ENCODE measurements at regions not wholly inside any gene's neighbourhood (a gene's known extent, or its start where the extent isn't known, plus 50 kb on each side); places are given as distances from the start of the nearest gene placed in this dataset.
"Not testable (repeated sequence)": the region's sequence is repeated elsewhere in the genome, so short reads cannot be mapped to it uniquely, and the experiment has no call there.

DNA sequence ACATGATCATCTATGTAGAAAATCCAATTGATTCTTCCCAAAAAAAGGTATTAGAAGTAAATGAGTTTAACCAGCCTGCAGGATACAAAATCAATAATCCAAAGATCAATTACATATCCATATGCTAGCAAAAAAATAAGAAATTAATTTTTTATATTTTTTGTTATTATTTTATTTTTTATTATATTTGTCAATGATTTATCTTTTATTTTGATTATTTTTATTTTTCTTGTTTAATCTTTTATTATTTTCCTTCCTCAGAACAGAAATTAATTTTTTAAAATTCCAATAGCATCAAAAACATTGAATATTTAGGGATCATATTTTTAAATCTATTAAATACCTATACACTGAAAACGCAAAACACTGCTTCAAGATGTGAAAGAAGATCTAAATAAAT is 331.2 kb downstream of the PLPP3 start:
- peaks cover 22% of the 10 kb centered on the region for H3K4me1 Mint-ChIP-seq
- Histone ChIP-seq H3K4me1 (peaks cover 21% of the 10 kb centered on the region), H2AFZ (replicated peaks) (no peak overlapping the region), H3K27me3 (no peaks in the 10 kb centered on the region), H3F3A (ENCODE audit: low read depth) (peaks cover 9% of the 10 kb centered on the region), H3K9ac (no peak overlapping the region), H3K79me2 (ENCODE audit: low read depth) (no peaks in the 10 kb centered on the region), H3K4me3 (no peak overlapping the region), H3K4me2 (no peak overlapping the region), H3K27ac (no peak overlapping the region), H3K9me3 (ENCODE audit: low read depth) (no peaks in the 10 kb centered on the region), H3K36me3 (no peaks in the 10 kb centered on the region), H4K20me1 (ENCODE audit: low read depth) (no peaks in the 10 kb centered on the region)
- peaks cover 11% of the 10 kb centered on the region for H3K9me3 Mint-ChIP-seq
- no peak overlapping the region for H3K27ac Mint-ChIP-seq
- TF ChIP-seq EZH2 (IDR thresholded peaks at IDR 0.05) = no peak
- TF ChIP-seq, protein P1, sequence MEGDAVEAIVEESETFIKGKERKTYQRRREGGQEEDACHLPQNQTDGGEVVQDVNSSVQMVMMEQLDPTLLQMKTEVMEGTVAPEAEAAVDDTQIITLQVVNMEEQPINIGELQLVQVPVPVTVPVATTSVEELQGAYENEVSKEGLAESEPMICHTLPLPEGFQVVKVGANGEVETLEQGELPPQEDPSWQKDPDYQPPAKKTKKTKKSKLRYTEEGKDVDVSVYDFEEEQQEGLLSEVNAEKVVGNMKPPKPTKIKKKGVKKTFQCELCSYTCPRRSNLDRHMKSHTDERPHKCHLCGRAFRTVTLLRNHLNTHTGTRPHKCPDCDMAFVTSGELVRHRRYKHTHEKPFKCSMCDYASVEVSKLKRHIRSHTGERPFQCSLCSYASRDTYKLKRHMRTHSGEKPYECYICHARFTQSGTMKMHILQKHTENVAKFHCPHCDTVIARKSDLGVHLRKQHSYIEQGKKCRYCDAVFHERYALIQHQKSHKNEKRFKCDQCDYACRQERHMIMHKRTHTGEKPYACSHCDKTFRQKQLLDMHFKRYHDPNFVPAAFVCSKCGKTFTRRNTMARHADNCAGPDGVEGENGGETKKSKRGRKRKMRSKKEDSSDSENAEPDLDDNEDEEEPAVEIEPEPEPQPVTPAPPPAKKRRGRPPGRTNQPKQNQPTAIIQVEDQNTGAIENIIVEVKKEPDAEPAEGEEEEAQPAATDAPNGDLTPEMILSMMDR (IDR thresholded peaks at IDR 0.05) = no peak
- peaks cover 5% of the 10 kb centered on the region for H3K27me3 Mint-ChIP-seq (ENCODE audit: insufficient read depth, low read depth)
- H3K4me3 Mint-ChIP-seq = no peak overlapping the region
- H3K36me3 Mint-ChIP-seq = peaks cover 2% of the 10 kb centered on the region
- DNase-seq (ENCODE audit: low spot score) = no peak

DNA sequence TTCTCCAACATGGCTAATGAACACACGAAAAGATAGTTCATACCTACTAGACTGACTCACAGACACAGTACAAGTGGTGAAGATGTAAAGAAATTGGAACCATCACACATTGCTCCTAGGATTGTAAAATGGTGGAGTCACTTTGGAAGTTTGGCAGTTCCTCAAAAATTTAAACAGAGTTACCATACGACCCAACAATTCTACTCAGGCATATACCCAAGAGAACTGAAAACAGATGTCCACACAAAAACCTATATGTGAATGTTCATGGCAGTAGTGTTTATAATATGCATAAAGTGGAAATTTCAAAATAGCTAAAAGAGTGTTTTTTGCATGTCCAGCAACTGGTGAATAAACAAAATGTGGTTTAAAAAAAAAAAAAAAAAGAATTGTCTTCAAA is 332.6 kb downstream of the PLPP3 start:
- Mint-ChIP-seq H3K4me1 (peaks cover 22% of the 10 kb centered on the region), H3K27ac (peak overlapping the region; percentile 18), H3K9me3 (peaks cover 17% of the 10 kb centered on the region)
- not testable (repeated sequence) for H3K36me3 ChIP-seq; H3F3A ChIP-seq (ENCODE audit: low read depth); H3K9ac ChIP-seq; H2AFZ ChIP-seq (replicated peaks); H3K4me2 ChIP-seq; H3K79me2 ChIP-seq (ENCODE audit: low read depth); DNase-seq (ENCODE audit: low spot score); H3K9me3 ChIP-seq (ENCODE audit: low read depth); H4K20me1 ChIP-seq (ENCODE audit: low read depth); H3K4me3 ChIP-seq; H3K27me3 Mint-ChIP-seq (ENCODE audit: insufficient read depth, low read depth); H3K27ac ChIP-seq; H3K27me3 ChIP-seq; H3K4me3 Mint-ChIP-seq; H3K36me3 Mint-ChIP-seq
- peaks cover 13% of the 10 kb centered on the region for H3K4me1 ChIP-seq

DNA sequence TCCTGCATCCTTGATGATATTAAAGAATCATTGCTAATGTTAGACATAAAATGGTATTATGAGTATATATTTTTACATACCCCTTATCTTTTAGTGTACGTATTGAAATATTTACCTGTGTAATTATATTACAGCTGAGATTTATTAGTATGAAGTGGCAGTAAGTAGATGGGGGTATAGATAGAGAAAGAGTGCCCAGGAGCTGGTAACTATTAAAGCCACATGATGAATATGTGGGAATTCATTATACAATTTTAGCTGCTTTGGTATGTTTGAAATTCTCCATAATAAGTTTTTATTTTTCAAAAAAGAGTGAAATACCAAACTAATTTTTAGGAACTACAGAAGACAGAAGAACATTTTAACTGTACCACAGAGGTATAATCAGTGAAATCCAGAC is 339.0 kb downstream of the PLPP3 start:
- H3K36me3 Mint-ChIP-seq = peaks cover 5% of the 10 kb centered on the region
- Histone ChIP-seq H4K20me1 (ENCODE audit: low read depth) (no peaks in the 10 kb centered on the region), H3K27ac (no peak overlapping the region), H3K4me3 (no peak overlapping the region), H3K9ac (no peak overlapping the region), H3K79me2 (ENCODE audit: low read depth) (no peaks in the 10 kb centered on the region), H3K9me3 (ENCODE audit: low read depth) (peaks cover 8% of the 10 kb centered on the region), H3K4me2 (no peak overlapping the region), H3F3A (ENCODE audit: low read depth) (no peaks in the 10 kb centered on the region), H2AFZ (replicated peaks) (no peak overlapping the region), H3K4me1 (no peaks in the 10 kb centered on the region), H3K27me3 (no peaks in the 10 kb centered on the region), H3K36me3 (no peaks in the 10 kb centered on the region)
- H3K4me1 Mint-ChIP-seq = no peaks in the 10 kb centered on the region
- H3K27ac Mint-ChIP-seq = no peak overlapping the region
- H3K9me3 Mint-ChIP-seq = peaks cover 23% of the 10 kb centered on the region
- no peak for DNase-seq (ENCODE audit: low spot score)
- TF ChIP-seq, protein P1 (IDR thresholded peaks at IDR 0.05) = no peak
- no peak for TF ChIP-seq EZH2phosphoT487 (IDR thresholded peaks at IDR 0.05)
- no peak for TF ChIP-seq EZH2 (IDR thresholded peaks at IDR 0.05)
- H3K4me3 Mint-ChIP-seq = no peak overlapping the region
- H3K27me3 Mint-ChIP-seq (ENCODE audit: insufficient read depth, low read depth) = peaks cover 5% of the 10 kb centered on the region

DNA sequence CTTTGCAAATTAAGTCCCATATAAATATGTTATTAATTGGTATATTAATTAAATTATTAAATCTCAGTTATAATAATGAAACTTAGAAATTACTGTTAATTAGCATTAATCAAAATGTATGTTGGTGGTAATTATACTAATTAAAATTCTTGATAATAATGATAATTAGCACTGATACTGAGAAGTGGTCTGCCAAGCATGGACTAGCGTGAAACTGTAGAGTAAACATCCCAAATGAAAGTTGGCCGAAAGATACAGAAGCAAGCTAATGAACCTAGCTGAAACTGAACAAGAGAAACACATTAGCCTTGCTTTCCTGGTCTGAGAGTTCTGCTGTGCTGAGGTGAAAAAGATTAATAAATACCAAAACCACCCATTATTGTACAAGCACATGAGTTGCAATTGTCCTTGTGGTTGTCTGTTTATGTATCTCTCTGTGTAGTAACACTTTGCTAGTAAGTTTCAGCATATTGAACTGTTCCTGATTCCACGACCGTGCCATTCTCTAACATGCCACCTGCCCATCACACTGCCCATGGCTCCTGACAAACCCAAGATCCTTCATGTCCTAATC is 341.8 kb downstream of the PLPP3 start:
- no peaks in the 10 kb centered on the region for H3F3A ChIP-seq (ENCODE audit: low read depth)
- Mint-ChIP-seq H3K36me3 (no peaks in the 10 kb centered on the region), H3K4me1 (no peaks in the 10 kb centered on the region), H3K4me3 (no peak overlapping the region), H3K27me3 (ENCODE audit: insufficient read depth, low read depth) (no peaks in the 10 kb centered on the region), H3K9me3 (peaks cover 13% of the 10 kb centered on the region), H3K27ac (no peak overlapping the region)
- no peaks in the 10 kb centered on the region for H4K20me1 ChIP-seq (ENCODE audit: low read depth)
- H3K4me1 ChIP-seq = peaks cover 9% of the 10 kb centered on the region
- no peak overlapping the region for H3K4me3 ChIP-seq
- TF ChIP-seq, protein P1 (IDR thresholded peaks at IDR 0.05) = no peak
- TF ChIP-seq EZH2 (IDR thresholded peaks at IDR 0.05) (no peak), EZH2phosphoT487 (IDR thresholded peaks at IDR 0.05) (no peak)
- no peaks in the 10 kb centered on the region for H3K79me2 ChIP-seq (ENCODE audit: low read depth)
- H3K4me2 ChIP-seq = no peak overlapping the region
- no peaks in the 10 kb centered on the region for H3K36me3 ChIP-seq
- peaks cover 8% of the 10 kb centered on the region for H3K9me3 ChIP-seq (ENCODE audit: low read depth)
- no peaks in the 10 kb centered on the region for H3K27me3 ChIP-seq
- no peak overlapping the region for H3K27ac ChIP-seq
- DNase-seq (ENCODE audit: low spot score) = no peak
- no peak overlapping the region for H3K9ac ChIP-seq
- H2AFZ ChIP-seq (replicated peaks) = no peak overlapping the region

Data from neural progenitor cell (in vitro differentiated cells).